ENCODE measurements at regions not wholly inside any gene's neighbourhood (a gene's known extent, or its start where the extent isn't known, plus 50 kb on each side); places are given as distances from the start of the nearest gene placed in this dataset.
A peak's percentile ranks its signal among the peaks of the same experiment; 100 is the strongest.
"Not testable (repeated sequence)": the region's sequence is repeated elsewhere in the genome, so short reads cannot be mapped to it uniquely, and the experiment has no call there.

GRCh38 chr3:4063916-4064574 is 239.1 kb upstream of the SETMAR start:
- intact Hi-C loops (cut with DNase I), result no loop called here
- ATAC-seq (no peak), DNase-seq (ENCODE audit: low spot score) (no peak)

GRCh38 chr3:4065085-4065484 is 238.1 kb upstream of the SETMAR start:
- intact Hi-C loops (cut with DNase I), result no loop called here
- no peak for ATAC-seq
- no peak for DNase-seq (ENCODE audit: low spot score)

- DNase-seq (ENCODE audit: low spot score) (no peak), ATAC-seq (no peak)
- intact Hi-C loops (cut with DNase I), result no loop called here
These were observed 237.6 kb upstream of the SETMAR start for GRCh38 chr3:4065554-4065953.

GRCh38 chr3:4067893-4068292 is 235.3 kb upstream of the SETMAR start:
- ATAC-seq, result no peak
- intact Hi-C loops (cut with DNase I), result no loop called here
- DNase-seq (ENCODE audit: low spot score), result no peak

GRCh38 chr3:4069796-4070195 is 233.4 kb upstream of the SETMAR start:
- intact Hi-C loops (cut with DNase I), result no loop called here
- no peak for ATAC-seq

GRCh38 chr3:4071481-4072184 is 231.5 kb upstream of the SETMAR start:
- ATAC-seq (no peak), DNase-seq (ENCODE audit: low spot score) (no peak)
- intact Hi-C loops (cut with DNase I), result no loop called here

More at GRCh38 chr3:4069796-4070195, 233.4 kb upstream of the SETMAR start:
- no peak for DNase-seq (ENCODE audit: low spot score)

GRCh38 chr3:4077278-4077677 is 225.9 kb upstream of the SETMAR start:
- intact Hi-C loops (cut with DNase I); ATAC-seq: not testable (repeated sequence)

GRCh38 chr3:4077950-4078349 is 225.2 kb upstream of the SETMAR start:
- no peak for DNase-seq (ENCODE audit: low spot score)
- intact Hi-C loops (cut with DNase I), result no loop called here
- ATAC-seq, result no peak

More at GRCh38 chr3:4077278-4077677, 225.9 kb upstream of the SETMAR start:
- DNase-seq (ENCODE audit: low spot score), result not testable (repeated sequence)

- no peak for ATAC-seq
- intact Hi-C loops (cut with DNase I), result no loop called here
- no peak for DNase-seq (ENCODE audit: low spot score)
These were observed 224.3 kb upstream of the SETMAR start for GRCh38 chr3:4078903-4079302.

- no peak for ATAC-seq
- intact Hi-C loops (cut with DNase I), result no loop called here
- DNase-seq (ENCODE audit: low spot score), result no peak
These were observed 223.6 kb upstream of the SETMAR start for GRCh38 chr3:4079339-4080195.

- ATAC-seq, result no peak
- intact Hi-C loops (cut with DNase I), result no loop called here
- DNase-seq (ENCODE audit: low spot score), result no peak
These were observed 219.7 kb upstream of the SETMAR start for GRCh38 chr3:4083225-4084015.

- intact Hi-C loops (cut with DNase I), result no loop called here
- no peak for ATAC-seq
- no peak for DNase-seq (ENCODE audit: low spot score)
These were observed 218.9 kb upstream of the SETMAR start for GRCh38 chr3:4084271-4084670.

- DNase-seq (ENCODE audit: low spot score); intact Hi-C loops (cut with DNase I); ATAC-seq: not testable (repeated sequence)
These were observed 216.5 kb upstream of the SETMAR start for GRCh38 chr3:4086662-4087061.

- intact Hi-C loops (cut with DNase I), result no loop called here
- DNase-seq (ENCODE audit: low spot score), result no peak
- no peak for ATAC-seq
These were observed 211.4 kb upstream of the SETMAR start for GRCh38 chr3:4091786-4092185.

GRCh38 chr3:4097801-4098200 is 205.4 kb upstream of the SETMAR start:
- peak; percentile 66 for ATAC-seq
- intact Hi-C loops (cut with DNase I), result no loop called here
- no peak for DNase-seq (ENCODE audit: low spot score)

GRCh38 chr3:4099607-4100006 is 203.6 kb upstream of the SETMAR start:
- intact Hi-C loops (cut with DNase I), result no loop called here
- ATAC-seq (no peak), DNase-seq (ENCODE audit: low spot score) (no peak)

GRCh38 chr3:4107430-4107829 is 195.7 kb upstream of the SETMAR start:
- DNase-seq (ENCODE audit: low spot score), result no peak
- intact Hi-C loops (cut with DNase I), result no loop called here
- no peak for ATAC-seq

- DNase-seq (ENCODE audit: low spot score) (no peak), ATAC-seq (no peak)
- intact Hi-C loops (cut with DNase I), result no loop called here
These were observed 189.2 kb upstream of the SETMAR start for GRCh38 chr3:4113811-4114522.

Data from sciatic nerve (tissue), 2 donors.